Neuron (in vitro differentiated cells): ENCODE measurements at regions not wholly inside any gene's neighbourhood (a gene's known extent, or its start where the extent isn't known, plus 50 kb on each side); places are given as distances from the start of the nearest gene placed in this dataset.

Source experiments
- H2AFZ ChIP-seq: one replicate; pipeline ENCODE4 v1.6.1; 2013; ENCODE audit warnings: low read depth, mild to moderate bottlenecking, inconsistent platforms, low read length, moderate library complexity
- H3K27me3 ChIP-seq: one replicate; pipeline ENCODE4 v1.6.1; 2013; ENCODE audit warnings: low read length; ENCODE audit not compliant: insufficient read depth
- H3K36me3 ChIP-seq: one replicate; pipeline ENCODE4 v1.6.1; 2013; ENCODE audit warnings: low read length; ENCODE audit not compliant: insufficient read depth
- H3K4me1 ChIP-seq: one replicate; pipeline ENCODE4 v1.6.1; 2013; ENCODE audit warnings: low read length; ENCODE audit not compliant: insufficient read depth
- H3K4me3 ChIP-seq: 2 replicates; pipeline ENCODE4 v1.5.1; 2013; ENCODE audit warnings: mild to moderate bottlenecking, low read length, moderate library complexity
- H3K9me3 ChIP-seq: one replicate; pipeline ENCODE4 v1.6.1; 2013; ENCODE audit warnings: low read length

DNA sequence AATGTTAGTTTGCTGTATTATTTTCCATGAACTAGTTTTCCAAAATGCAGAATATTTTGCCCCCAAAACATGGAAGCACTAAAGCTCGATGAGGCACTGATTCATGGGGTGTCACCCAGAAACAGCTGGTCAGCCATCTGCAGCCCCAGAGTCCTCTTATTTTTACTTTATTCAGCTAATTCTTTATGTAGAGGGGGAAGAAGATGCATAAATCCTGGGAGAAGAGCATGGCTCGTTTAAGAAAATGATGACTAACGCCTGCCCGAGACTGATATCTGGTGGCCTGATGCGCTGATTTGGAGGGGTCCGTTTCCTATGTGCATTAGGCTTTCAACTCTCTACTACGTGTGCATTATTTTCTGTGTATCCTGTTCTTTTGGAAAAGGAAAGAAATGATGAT lies 390.3 kb upstream of the MEF2C start:
- no peaks in the 10 kb centered on the region for H3K9me3 ChIP-seq
- H3K4me1 ChIP-seq = peaks cover 8% of the 10 kb centered on the region
- no peaks in the 10 kb centered on the region for H3K27me3 ChIP-seq
- no peak overlapping the region for H2AFZ ChIP-seq
- H3K36me3 ChIP-seq = no peaks in the 10 kb centered on the region
- no peak overlapping the region for H3K4me3 ChIP-seq

DNA sequence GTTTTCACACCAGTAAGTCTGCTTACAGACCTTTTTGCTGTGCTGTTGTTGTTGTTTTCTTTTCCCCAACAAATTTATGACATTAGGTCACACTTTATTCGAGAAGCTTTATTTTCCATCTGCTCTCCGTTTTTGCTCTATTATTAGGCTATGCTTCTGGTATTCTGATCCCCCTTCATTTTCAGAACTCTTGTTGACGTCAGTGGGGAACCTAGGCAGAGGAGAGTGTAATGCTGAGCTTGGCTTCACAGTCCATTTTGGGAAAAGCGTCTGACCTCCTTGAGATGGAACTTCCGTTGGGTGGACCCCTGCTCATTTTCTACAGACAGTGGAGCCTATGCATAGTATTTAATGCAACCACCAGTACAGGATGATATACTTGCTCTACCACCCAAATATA lies 387.9 kb upstream of the MEF2C start:
- H3K4me1 ChIP-seq = peaks cover 8% of the 10 kb centered on the region
- no peaks in the 10 kb centered on the region for H3K27me3 ChIP-seq
- no peaks in the 10 kb centered on the region for H3K36me3 ChIP-seq
- no peaks in the 10 kb centered on the region for H3K9me3 ChIP-seq
- no peak overlapping the region for H2AFZ ChIP-seq
- no peak overlapping the region for H3K4me3 ChIP-seq

DNA sequence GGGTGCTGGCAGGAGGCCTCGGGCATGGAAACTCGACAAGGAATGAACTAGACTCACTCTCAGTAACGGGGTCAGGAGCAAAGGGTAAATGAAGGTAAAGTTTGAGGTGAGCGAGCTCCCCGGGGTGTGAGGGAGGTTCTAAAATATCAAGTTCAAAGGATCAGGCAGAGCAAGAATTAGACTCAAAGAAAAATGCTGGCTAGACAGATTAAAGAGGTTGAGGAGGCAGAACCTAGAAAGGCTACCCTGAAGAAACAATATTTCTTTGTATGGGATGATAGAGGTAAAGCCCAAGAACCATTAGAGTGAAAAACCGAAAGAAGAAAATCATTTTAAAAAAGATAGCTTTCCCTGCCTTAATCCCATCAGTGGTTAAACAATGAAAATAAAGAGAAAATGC lies 386.7 kb upstream of the MEF2C start:
- H3K4me1 ChIP-seq = peaks cover under 1% of the 10 kb centered on the region
- H3K4me3 ChIP-seq = no peak overlapping the region
- no peaks in the 10 kb centered on the region for H3K9me3 ChIP-seq
- no peaks in the 10 kb centered on the region for H3K36me3 ChIP-seq
- no peak overlapping the region for H2AFZ ChIP-seq
- H3K27me3 ChIP-seq = no peaks in the 10 kb centered on the region

- no peak overlapping the region for H3K4me3 ChIP-seq
- no peaks in the 10 kb centered on the region for H3K36me3 ChIP-seq
- no peaks in the 10 kb centered on the region for H3K9me3 ChIP-seq
- no peaks in the 10 kb centered on the region for H3K4me1 ChIP-seq
- no peaks in the 10 kb centered on the region for H3K27me3 ChIP-seq
- H2AFZ ChIP-seq = no peak overlapping the region
Measured at GRCh38 chr5:89268460-89268859, 385.5 kb upstream of the MEF2C start.

GRCh38 chr5:89267788-89268187 lies 384.8 kb upstream of the MEF2C start:
- no peaks in the 10 kb centered on the region for H3K9me3 ChIP-seq
- H3K27me3 ChIP-seq = no peaks in the 10 kb centered on the region
- no peaks in the 10 kb centered on the region for H3K4me1 ChIP-seq
- no peak overlapping the region for H2AFZ ChIP-seq
- H3K4me3 ChIP-seq = no peak overlapping the region
- no peaks in the 10 kb centered on the region for H3K36me3 ChIP-seq

- H2AFZ ChIP-seq = no peak overlapping the region
- no peaks in the 10 kb centered on the region for H3K36me3 ChIP-seq
- no peaks in the 10 kb centered on the region for H3K9me3 ChIP-seq
- H3K4me3 ChIP-seq = no peak overlapping the region
- H3K4me1 ChIP-seq = no peaks in the 10 kb centered on the region
- no peaks in the 10 kb centered on the region for H3K27me3 ChIP-seq
Measured at GRCh38 chr5:89265511-89266179, 382.7 kb upstream of the MEF2C start.

- Histone ChIP-seq H3K4me3 (no peak overlapping the region), H3K27me3 (no peaks in the 10 kb centered on the region), H3K36me3 (no peaks in the 10 kb centered on the region), H2AFZ (no peak overlapping the region), H3K9me3 (no peaks in the 10 kb centered on the region), H3K4me1 (no peaks in the 10 kb centered on the region)
Measured at GRCh38 chr5:89263846-89264245, 380.9 kb upstream of the MEF2C start.

- no peaks in the 10 kb centered on the region for H3K9me3 ChIP-seq
- no peak overlapping the region for H2AFZ ChIP-seq
- no peak overlapping the region for H3K4me3 ChIP-seq
- no peaks in the 10 kb centered on the region for H3K4me1 ChIP-seq
- H3K36me3 ChIP-seq = no peaks in the 10 kb centered on the region
- no peaks in the 10 kb centered on the region for H3K27me3 ChIP-seq
Measured at GRCh38 chr5:89262030-89262429, 379.0 kb upstream of the MEF2C start.

- no peaks in the 10 kb centered on the region for H3K36me3 ChIP-seq
- no peaks in the 10 kb centered on the region for H3K27me3 ChIP-seq
- no peaks in the 10 kb centered on the region for H3K4me1 ChIP-seq
- H3K9me3 ChIP-seq = no peaks in the 10 kb centered on the region
- no peak overlapping the region for H2AFZ ChIP-seq
- H3K4me3 ChIP-seq = no peak overlapping the region
Measured at GRCh38 chr5:89260254-89260653, 377.3 kb upstream of the MEF2C start.

DNA sequence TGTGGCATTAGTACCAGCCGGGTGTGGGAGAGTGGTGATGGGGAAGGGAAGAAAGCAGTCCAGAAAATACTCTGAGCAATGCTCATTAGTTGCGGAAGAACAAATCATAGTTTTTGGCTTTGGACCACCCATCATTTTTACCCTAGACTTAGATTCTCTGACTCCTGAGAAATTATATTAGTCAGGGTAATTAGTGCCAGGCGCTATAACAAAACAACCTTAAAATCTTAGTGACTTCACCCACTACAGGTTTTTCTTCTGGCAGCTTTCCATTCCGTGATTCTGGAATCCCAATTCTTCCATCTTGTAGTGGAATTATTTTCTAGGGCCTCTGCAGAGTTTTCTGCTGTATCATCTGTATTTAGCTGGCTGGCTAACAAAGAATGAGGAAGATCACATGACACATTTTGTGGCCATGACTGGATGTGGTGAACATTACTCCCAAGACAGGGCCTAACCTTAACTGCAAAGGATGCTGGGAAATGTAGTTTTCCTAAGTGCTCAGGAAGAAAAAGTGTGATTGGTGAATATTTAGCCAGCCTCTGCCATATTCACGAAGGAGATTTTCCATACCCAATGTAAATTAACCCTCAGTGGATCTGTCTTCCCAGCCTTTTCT lies 373.0 kb upstream of the MEF2C start:
- Histone ChIP-seq H3K4me3 (no peak overlapping the region), H2AFZ (no peak overlapping the region), H3K36me3 (no peaks in the 10 kb centered on the region)

DNA sequence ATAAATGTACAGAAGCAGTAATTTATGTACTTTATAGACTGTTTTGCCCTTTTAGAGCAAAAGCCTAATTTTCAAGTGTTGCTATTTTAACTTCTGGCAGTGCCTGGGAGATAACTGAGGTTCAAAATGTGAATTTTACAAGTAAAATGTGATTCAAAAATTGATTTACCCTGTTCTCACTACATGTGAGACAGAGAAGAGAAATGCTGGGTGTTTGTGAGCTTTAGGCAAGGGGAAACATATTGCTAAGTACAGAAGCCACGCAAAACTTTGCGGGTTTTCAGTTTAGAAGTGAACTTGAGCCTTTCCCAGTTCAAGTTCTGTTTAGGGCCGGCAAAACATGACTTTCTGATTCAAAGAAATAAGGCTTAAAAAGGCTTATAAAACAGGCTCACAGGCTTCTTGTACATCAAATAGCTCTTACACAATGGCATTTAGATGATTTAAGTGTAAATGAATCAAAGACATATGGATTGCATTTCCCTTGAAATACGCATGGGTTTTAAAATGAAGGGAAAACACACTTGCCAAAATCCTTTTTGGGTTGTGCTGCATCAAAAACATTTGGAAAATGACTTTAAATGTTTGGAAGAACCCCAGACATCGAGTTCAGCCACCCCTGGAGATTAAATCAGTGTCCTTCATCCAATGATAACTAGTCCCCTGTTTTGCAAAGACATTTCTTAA lies 370.8 kb upstream of the MEF2C start:
- H3K4me1 ChIP-seq = no peaks in the 10 kb centered on the region
- no peak overlapping the region for H2AFZ ChIP-seq
- H3K27me3 ChIP-seq = no peaks in the 10 kb centered on the region
- no peak overlapping the region for H3K4me3 ChIP-seq
- no peaks in the 10 kb centered on the region for H3K9me3 ChIP-seq
- H3K36me3 ChIP-seq = no peaks in the 10 kb centered on the region

More for the DNA sequence above, 373.0 kb upstream of the MEF2C start:
- no peaks in the 10 kb centered on the region for H3K9me3 ChIP-seq
- no peaks in the 10 kb centered on the region for H3K4me1 ChIP-seq
- H3K27me3 ChIP-seq = no peaks in the 10 kb centered on the region

DNA sequence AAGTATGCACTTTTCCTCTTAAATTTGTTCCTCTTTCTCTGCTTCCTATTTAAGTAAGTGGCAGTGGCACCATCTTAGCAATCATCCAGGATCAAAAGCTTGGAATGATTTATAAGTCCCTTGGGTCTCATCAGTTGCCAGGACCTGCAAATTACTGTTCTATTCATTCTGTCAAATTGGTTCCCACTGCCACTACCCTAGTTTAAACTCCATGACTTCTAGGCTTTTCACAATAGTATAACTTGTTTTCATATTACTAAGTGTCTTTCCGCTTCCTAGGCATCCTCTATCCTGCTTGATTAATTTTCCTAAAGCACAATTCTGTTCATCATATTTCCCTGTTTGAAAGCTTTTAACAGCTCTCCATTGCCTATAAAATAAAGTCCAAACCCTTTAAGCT lies 363.9 kb upstream of the MEF2C start:
- no peaks in the 10 kb centered on the region for H3K9me3 ChIP-seq
- H2AFZ ChIP-seq = no peak overlapping the region
- H3K4me3 ChIP-seq = no peak overlapping the region
- H3K4me1 ChIP-seq = no peaks in the 10 kb centered on the region
- H3K27me3 ChIP-seq = no peaks in the 10 kb centered on the region
- no peaks in the 10 kb centered on the region for H3K36me3 ChIP-seq

DNA sequence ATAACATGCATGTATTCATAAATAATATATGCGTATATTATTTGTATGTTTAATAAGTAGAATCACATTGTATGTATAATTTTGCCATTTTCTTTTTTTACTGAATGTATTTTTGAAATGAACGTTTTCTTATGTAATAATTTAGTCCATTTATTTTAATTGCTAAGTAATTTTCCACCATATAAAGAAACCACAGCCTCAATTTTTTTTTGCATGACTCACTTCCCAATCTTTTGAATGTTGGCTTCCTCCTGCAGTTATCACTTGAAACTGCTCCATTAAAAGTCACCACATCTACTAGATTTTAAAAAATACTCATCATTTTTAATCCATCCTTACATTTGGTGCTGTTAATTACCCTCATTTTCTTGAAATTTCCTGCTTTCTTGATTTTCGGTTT lies 363.3 kb upstream of the MEF2C start:
- H2AFZ ChIP-seq = no peak overlapping the region
- no peaks in the 10 kb centered on the region for H3K27me3 ChIP-seq
- no peaks in the 10 kb centered on the region for H3K36me3 ChIP-seq
- no peak overlapping the region for H3K4me3 ChIP-seq
- no peaks in the 10 kb centered on the region for H3K9me3 ChIP-seq
- H3K4me1 ChIP-seq = no peaks in the 10 kb centered on the region
